ENCODE measurements at regions not wholly inside any gene's neighbourhood (a gene's known extent, or its start where the extent isn't known, plus 50 kb on each side); places are given as distances from the start of the nearest gene placed in this dataset.

DNA sequence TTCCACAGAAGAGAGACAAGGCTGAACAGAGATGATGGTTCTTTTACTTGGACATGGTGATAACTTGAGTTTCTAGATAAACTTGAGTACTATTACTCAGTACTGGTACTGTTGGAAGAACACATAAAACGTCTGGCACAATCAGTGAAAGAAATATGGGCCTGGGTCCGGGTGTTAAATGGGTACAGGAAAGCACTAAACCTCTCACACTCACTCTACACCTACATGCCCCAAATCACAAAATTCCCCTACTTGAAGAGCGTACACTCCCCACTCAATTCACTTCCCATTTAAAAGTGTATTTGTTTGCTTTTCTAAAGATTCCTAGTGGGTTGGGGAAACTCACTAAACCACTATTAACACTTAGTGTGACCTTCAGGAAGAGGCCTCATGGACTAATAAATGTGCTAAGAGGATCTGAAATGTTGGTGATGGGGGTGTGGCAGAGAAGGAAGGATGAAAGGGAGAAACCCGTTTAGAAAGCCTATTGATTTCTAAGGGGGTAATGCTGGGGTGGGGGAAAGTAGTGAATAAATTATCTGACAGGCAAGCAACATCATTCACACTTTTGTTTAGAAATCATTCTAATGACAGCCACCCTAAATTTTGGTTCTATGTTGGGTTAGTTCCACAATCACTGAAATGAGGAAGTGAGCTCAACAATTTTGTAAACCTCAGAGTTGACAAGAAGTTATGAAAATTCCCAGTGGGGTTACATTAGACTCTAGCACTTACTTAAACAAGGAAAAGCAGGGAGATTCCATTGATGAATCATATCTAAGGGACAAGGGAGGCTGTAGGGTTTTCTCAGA lies 222.6 kb upstream of the MARCKS start:
- DNase-seq: peak; percentile 72

DNA sequence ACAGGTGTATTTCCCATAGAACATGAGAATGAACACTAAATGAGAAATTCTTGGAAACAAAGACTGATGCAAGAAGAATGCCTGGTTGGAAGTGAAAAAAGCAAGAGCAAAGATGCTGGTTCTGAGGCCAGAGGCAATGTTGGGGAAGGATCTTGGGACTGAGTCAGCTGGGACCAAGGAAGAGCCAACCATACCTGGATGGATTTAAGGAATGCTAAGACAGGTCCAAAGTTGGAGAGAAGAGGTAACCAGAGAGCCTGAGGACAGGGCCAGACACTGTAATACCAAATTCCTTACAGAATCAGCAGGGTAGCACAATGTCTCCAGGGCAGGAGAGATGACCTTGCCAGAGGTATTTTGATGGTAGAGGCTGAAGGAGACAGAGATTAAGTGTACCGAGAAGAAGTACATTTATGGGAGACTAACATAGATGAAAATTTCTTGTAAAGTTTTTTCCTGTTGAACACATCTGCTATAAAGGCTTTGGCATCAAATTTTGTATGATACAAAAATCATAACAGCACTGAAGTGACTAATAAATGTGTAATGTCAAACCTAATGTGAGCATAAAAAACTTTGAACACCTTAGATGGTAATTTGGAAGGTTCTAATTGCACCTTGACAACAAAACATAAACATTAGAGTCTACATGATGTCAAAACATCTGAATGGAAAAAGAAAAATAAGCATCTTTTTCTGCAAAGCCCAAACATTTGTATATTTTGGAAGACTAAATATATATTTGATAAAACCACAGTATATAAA lies 221.7 kb upstream of the MARCKS start:
- DNase-seq: no peak

DNA sequence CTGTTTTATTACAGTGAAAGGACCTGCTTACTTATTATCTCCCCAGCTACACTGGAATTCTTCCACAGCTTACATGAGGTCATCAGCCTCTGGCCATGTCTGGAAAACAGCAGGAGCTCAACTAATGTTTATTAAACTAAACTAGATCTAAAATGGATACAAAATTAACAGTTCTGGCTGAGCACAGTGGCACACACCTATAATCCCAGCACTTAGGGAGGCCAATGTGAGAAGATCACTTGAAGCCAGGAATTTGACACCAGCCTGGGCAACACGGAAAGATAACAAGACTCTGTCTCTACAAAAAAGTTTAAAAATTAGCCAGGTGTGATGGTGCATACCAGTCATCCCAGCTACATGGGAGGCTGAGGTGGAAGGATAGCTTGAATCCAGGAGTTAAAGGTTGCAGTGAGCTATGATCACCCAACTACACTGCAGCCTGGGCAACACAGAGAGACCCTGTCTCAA lies 220.8 kb upstream of the MARCKS start:
- DNase-seq: peak; percentile 53

DNA sequence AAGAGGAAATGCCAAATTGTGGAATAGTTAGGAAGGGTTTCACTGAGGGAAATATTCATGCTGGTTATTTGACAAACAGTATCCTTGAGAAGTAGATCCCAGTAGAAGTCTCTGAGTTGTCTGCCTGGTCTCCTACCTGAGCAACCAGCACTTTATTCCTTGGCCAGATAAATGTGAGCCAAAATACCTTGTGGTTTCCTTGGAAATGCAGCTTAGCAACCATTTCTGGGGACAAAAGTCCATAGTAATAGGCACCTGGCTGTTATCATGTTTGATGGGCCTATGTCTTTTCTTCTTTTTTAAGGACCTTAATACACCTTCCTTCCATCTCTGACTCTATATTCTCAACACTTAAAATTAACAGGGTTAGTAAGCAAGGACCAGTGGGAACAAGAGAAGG lies 217.1 kb upstream of the MARCKS start:
- DNase-seq: no peak

DNA sequence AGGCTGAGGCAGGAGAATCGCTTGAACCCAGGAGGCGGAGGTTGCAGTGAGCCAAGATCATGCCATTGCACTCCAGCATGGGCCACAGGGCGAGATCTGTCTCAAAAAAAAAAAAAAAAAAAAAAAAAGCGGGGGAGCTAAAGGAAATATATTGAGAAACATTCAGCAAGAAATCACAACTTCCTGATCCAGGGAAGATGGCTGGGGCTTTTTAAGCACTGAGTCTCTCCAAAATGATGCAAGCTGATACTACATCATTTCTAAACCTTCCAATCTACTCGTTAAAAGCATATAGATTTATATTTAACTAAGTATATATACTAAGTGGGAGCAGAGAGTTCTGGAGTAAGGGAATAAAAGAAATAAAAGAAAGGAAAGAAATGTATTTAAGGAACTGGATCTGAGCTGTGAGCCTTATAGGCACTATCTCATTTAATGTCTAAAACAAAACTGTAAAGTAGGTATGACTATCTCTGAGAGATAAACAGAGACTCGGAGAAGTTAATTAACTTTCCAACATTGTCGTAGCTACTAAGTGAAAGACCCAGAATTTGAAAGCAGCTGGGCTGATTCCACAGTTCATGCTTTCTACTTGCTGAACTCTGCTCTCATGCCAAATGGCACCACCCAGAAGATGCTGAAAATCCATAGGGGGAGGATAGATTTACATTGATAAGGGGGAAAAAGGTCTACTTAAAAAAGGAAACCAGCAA lies 215.0 kb upstream of the MARCKS start:
- DNase-seq: no peak

DNA sequence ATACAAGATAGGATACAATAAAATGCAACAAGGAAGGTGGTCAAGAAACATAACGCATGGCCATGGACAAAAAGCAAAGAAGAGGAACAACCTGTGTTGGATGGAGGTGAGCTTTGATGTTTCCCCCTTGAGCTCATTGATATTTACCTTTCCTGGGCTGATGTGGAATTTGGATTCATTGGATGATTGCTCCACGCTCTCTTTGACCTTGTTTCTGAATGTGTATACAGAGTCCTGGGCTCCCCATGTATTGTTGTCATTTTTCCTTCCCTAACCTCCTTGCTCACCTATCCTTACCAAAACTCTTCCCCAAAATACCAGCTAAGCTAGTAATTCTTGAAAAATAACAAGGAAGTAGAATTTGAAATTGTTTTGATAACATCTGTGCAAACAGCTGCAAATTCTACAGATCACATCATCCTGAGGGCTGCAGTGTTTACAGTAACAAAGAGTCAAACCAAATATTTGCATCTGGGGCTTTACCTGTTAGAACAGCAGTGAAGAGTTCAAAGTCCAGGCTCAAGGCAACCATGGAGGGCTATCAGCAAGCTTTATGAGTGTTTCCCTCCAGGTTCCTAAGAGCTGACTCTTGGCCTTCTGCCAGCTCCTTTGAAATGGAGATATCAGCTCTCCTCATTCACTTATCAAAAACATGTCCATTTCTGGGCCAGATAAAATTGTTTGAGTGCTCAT lies 214.3 kb upstream of the MARCKS start:
- peak; percentile 19 for DNase-seq

DNA sequence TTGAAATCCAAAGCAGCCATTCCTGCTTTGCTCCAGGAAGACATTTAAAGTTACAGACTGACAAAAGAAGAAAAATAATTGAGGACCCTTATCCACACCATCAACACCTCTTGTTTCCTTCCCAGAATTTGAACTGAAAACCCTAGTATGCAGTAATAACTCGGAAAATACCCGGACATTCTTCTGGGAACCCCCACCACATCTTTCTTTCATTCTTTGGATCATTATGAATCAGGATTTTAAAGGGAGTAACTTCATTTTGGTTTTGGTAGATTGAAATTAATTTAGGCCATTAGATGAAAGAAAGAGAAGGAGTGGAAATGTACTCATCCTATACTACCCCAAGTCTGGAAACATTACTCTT lies 213.8 kb upstream of the MARCKS start:
- DNase-seq: no peak

DNA sequence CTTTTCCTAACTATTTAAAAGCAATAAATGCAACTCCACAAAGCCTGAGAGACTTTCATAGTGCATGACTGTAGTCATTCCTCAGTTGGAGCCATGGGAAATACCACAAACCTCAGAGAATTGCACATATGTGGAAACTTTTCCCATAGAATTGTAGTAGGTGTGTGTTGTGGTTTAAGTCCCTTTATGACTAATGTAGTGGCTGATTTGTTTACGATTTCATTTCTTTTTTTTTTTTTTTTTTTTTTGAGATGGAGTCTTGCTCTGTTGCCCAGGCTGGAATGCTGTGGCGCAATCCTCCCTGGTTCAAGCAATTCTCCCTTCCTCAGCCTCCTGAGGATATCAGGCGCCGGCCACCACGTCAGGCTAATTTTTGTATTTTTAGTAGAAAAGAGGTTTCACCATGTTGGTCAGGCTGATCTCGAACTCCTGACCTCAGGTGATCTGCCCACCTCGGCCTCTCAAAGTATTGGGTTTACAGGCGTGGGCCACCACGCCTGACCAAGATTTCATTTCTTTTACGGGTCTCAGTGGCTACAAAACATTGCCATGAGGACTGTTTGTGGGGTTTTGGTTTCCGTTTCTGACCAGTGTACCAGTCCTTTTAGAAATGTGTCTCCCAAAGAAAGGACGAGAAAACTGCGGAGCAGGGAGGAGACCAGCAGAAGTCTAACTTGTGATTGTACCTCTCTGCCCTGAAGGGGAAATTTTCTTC lies 212.1 kb upstream of the MARCKS start:
- peak; percentile 96 for DNase-seq

DNA sequence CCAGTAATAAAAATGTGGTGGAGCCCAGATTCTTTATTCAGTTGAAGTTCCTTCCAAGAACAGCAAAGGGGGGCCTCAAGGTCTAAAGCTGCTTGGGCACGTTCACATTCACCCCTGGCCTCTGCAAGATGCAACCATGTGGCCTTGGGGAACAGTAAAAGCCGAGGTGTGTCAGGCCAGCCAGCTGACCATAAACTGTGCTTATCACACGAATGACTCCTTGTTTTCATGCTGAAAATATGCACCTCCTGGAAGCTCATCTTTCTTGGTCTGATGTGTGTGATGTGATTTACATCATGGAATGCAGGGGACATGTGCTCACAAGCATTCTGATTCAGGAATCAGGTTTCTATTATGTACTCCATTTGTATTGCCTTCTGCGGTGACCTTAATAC lies 211.6 kb upstream of the MARCKS start:
- DNase-seq: peak; percentile 99

DNA sequence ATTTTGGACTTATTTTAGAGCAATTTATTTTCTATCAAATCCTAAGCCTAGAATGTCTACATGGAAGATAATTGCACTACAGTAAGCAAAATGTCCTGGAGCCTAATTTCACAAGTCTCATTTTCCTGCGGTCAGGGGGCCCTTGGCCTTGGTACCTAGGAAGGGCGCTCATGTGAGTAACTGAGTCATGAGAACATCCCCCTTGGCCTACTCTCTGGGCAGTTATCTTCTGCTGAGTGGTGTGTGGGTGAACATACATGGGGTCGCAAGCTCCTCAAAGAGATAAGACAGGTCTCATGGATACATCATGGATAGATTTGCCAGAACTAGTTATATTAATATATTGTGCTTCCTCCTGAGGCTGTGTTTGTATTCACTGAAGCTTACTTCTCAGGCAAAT lies 211.2 kb upstream of the MARCKS start:
- no peak for DNase-seq

DNA sequence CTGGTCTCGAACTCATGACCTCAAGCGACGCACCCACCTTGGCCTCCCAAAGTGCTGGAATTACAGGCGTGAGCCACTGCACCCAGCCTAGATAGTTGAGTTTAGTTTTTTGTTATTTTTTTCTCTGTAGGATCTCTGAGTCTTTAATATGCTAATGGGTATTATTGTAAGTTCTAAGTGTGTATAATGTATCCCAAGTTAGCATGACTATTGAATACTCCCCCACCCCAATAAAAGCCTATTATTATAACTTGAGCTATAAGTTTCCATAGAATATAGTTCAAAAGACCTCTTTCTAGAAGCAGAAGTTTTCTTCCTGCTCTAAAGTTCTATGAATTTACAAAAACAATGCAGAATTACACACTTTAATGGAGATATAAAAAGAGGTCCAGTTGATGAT lies 210.4 kb upstream of the MARCKS start:
- DNase-seq: no peak

DNA sequence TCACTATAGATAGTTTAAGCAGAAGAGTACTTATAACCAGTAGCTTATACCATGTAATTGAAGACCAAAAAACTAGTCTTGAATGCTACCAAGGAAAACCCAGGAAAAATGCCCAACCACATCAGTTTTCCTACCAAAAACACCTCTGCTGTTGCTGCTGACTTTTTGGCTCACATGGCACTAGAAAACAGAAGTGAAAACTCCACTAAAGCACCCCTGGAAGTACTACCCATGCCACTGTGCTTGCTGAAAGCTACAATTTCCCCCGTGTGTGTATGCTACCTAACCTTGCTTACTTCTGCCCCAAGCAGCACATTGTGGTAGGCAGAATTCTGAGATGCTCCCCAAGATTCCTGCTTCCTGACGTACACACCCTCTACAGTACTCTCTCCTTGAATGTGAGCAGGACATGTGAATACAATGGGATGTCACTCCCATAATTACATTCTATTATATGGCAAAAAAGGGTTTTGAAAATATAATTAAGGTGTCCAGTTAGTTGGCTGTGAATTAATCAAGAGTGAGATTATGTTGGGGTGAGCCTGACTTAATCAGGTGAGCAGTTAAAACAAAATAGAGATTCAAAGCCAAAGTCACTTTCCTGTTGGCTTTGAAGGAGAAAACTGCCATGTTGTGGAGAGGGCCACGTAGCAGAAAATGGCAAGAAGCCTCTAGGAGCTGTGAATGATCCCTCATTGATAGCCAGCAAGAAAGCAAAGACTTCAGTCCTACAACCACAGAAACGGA lies 209.8 kb upstream of the MARCKS start:
- DNase-seq: no peak

DNA sequence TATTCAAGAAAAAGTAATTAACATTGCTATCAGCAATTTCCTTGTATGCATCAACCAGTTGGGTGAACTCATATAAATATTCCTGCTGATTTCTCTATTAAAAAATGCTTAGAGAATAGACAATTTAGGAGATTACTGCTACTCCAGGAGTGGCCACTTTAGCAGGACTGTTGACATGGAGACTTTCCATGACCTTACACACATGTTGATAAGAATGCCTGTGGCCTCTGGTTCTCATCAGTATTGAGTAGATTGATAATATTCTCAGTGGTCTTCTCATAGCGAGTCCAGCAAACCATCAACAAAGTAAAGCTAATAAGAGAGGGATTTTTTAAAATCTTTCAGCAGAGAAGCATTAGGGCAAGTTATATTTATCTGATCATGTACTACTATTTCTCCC lies 208.4 kb upstream of the MARCKS start:
- no peak for DNase-seq

DNA sequence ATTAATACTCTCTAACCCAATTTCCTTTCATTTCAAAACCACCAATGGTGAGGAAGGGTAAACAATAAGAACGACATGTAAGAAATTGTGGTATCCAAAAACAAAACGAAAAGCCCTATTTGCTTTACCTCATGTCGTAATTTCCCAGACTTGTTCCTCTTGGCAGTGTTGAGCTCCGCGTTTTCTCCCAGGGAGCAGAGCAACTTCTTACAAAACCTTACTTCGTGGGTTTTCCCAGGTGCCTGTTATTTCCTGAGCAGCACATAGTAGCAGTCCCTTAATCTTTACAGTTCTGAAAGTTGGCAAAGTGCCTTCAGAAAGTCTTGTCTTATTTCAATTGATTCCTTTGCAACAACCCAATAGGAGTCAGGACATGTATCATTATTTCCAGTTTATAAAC lies 207.9 kb upstream of the MARCKS start:
- DNase-seq: no peak

DNA sequence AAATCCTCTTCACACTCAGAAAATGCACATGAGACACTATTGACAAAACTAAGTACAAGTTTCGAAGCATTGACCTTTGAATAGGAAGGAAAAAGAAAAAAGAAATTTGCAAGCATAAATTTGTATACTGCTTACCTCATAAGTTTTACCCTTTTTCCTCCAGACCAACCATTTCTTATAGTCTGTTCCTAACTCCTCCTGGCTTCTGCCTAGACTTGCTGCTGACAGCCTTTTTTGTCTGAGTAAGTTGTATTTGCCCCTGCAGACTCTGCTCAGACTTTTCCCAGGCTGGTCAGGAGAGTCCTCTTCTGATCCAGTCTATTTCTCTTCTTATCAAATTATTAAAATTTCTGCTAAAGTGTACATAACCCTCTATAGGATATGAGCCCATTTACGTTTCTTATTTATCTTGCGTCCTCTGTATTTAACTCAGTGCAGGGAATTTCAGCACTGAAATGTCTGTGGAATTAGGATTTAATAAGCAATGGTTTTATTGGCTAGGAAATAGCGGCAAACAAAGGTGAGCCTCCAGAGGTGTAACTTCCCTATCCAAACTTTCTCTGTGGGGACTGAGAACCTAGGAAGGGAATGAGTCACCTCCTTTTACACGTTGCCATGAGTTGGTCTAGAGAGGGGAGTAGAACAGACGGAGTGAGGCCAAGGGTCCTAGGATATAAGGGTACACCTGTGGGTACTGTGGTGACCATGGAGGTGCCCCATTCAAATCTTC lies 207.1 kb upstream of the MARCKS start:
- no peak for DNase-seq

DNA sequence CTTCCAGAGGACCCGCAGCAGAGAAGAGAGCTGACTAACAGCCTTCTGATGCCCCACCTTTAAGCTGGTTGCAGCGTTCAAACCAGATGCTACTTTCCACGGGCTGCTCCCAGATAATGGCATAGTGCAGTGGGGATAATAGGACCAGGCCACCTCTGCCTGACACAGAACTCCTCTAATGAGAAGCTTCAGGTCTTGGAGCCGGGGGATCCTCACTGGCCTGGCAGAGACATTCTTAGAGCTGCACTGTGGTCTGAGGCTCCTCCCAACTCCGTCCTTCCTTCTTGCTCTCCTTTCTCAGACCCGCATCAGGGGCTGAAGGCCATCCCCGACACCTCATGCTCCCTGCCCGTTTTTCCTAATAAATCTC lies 206.6 kb upstream of the MARCKS start:
- DNase-seq: no peak

DNA sequence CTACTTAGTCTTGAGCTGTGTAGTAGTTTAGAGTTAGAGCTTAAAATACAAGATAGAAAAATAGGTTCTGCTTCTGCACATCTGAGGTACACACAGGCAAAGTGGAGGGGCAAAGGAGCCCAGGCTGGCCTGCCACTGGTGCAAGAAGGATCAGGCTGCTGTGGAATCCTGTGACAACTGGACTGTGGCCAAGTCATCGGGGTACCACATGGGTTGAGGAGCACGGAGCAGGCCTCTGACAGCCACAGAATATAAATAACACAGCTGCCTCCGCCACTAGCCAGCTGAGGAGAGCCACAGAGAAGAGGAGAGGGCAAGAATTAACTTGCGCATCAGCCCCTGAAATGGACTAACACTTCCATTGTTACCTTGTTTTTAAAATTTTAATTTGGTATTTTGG lies 206.0 kb upstream of the MARCKS start:
- DNase-seq: no peak

DNA sequence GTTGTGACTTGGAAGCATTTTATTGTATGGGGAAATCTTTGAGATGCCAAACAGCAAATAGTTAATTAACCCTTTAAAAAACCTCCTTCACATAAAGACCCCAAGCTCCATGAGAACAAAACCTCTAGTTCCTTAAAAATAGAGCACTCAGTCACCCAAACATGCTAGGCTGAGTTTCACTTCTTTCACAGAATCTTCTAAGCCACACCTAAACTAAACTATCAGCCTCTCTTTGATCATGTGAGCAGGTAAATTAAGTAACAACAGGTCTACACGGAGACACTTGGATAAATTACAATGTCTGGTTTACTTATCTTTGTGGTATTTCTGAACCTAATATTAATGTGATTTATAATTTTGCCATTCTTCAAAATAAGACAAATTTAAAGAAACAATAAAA lies 205.2 kb upstream of the MARCKS start:
- no peak for DNase-seq

DNA sequence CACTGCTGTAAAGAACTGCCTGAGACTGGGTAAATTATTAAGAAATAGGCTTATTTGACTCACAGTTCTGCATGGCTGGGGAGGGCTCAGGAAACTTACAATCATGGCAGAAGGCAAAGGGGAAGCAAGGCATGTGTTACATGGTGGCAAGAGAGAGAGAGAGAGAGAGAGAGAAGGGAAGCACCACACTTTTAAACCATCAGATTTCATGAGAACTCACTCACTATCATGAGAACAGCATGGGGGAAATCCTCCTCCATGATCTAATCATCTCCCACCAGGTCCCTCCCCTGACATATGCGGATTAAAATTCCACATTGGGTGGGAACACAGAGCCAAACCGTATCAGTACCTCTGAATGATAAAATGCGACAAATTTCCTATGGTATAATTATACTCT lies 203.9 kb upstream of the MARCKS start:
- DNase-seq: no peak

DNA sequence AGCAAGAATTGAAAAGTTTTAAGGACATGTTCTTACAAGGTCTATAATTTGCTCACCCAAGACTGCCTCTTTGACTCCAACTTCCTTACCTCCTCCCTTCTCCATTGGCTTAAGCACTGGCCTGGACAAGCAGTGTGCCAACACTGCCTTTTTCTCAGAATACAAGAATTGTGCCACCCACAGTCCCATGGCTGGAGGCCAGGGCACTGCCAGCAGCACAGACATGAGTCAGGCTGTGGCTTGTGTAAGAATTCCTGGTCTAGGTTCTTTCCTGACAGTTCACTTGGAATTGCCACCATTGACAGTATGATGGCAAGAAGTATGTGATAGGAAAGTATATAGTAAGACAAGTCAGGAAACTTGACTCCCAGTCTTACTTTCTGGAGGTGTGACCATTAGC lies 202.7 kb upstream of the MARCKS start:
- DNase-seq: peak; percentile 81

DNA sequence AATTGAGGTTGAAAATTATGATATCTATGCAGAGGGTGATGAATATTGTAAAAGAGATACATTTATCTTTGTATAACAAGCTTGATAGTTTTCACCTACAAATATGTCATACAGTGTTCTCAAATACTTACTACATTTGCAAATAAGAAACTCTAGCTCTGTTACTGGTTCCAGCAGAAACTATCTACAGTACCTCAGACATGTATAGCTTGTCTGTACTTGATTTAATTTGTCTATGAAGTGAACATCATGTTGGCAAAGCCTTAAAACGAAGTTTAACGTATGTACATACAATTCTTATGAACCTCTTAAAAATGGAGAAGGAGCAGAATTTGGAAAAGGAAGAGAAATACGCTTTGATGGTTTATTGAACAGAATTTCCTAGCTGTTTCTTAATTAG lies 201.4 kb upstream of the MARCKS start:
- no peak for DNase-seq
